CD14-positive monocyte (primary cell): ENCODE measurements at regions not wholly inside any gene's neighbourhood (a gene's known extent, or its start where the extent isn't known, plus 50 kb on each side); places are given as distances from the start of the nearest gene placed in this dataset.

ENCODE experiments used
- DNase-seq, 3 donors: peaks; one replicate each; pipeline ENCODE4 v3.0.0-alpha.2; 2011 to 2022
- H2AFZ ChIP-seq: 2 replicates; pipeline ENCODE4 v1.6.0; 2012; ENCODE audit warnings: mild to moderate bottlenecking, low read depth, low read length, inconsistent platforms; ENCODE audit not compliant: insufficient read depth, poor library complexity, severe bottlenecking
- H3K27ac ChIP-seq, 2 donors: 1 replicate in 1 of 2; 2 replicates in 1 of 2; pipeline ENCODE4 v1.5.1; 2012 to 2013; ENCODE audit warnings: low read length in 2 of 2, control low read depth in 1 of 2, inconsistent platforms in 1 of 2, low read depth in 1 of 2, mild to moderate bottlenecking in 1 of 2
- H3K27me3 ChIP-seq, 2 donors: one replicate each; pipeline versions ENCODE4 v1.6.0 to v1.6.1; 2011 to 2013; ENCODE audit warnings: low read length in 2 of 2; ENCODE audit not compliant: control insufficient read depth in 2 of 2, insufficient read depth in 2 of 2
- H3K36me3 ChIP-seq, 2 donors: replicated peaks in 1 of 2; 1 replicate in 1 of 2; 2 replicates in 1 of 2; pipeline versions ENCODE4 v1.5.1 to v1.6.1; 2012 to 2013; ENCODE audit warnings: low read length in 2 of 2, control low read depth in 1 of 2, inconsistent platforms in 1 of 2, mild to moderate bottlenecking in 1 of 2; ENCODE audit not compliant: insufficient read depth in 2 of 2, control insufficient read depth in 1 of 2
- H3K4me1 ChIP-seq, 2 donors: 1 replicate in 1 of 2; 2 replicates in 1 of 2; pipeline versions ENCODE4 v1.5.1 to v1.6.1; 2012 to 2013; ENCODE audit warnings: low read length in 2 of 2, control low read depth in 1 of 2, inconsistent platforms in 1 of 2, mild to moderate bottlenecking in 1 of 2, moderate library complexity in 1 of 2; ENCODE audit not compliant: insufficient read depth in 2 of 2, control insufficient read depth in 1 of 2
- H3K4me2 ChIP-seq: replicated peaks from 2 replicates; pipeline ENCODE3; 2012; ENCODE audit warnings: low read length, moderate library complexity, mild to moderate bottlenecking; ENCODE audit not compliant: poor library complexity, severe bottlenecking; ENCODE audit errors: extremely low read depth
- H3K4me3 ChIP-seq, 3 experiments: fragments of 200-600 bp in 1 of 3; sonication (generic) in 1 of 3; replicated peaks in 1 of 3; 1 replicate in 2 of 3; 2 replicates in 1 of 3; pipeline ENCODE4 v1.5.1; 2011 to 2013; ENCODE audit warnings: low read length in 3 of 3, mild to moderate bottlenecking in 3 of 3, control low read depth in 2 of 3, low read depth in 2 of 3, inconsistent platforms in 1 of 3, moderate library complexity in 1 of 3
- H3K79me2 ChIP-seq: 2 replicates; pipeline ENCODE4 v1.6.0; 2012; ENCODE audit warnings: mild to moderate bottlenecking, control low read depth, inconsistent platforms, low read length, moderate library complexity; ENCODE audit not compliant: insufficient read depth
- H3K9ac ChIP-seq: 2 replicates; pipeline ENCODE4 v1.6.0; 2017; ENCODE audit warnings: low read length, mild to moderate bottlenecking; ENCODE audit not compliant: insufficient read depth, poor library complexity, severe bottlenecking
- H3K9me3 ChIP-seq, 2 donors: replicated peaks in 1 of 2; 1 replicate in 1 of 2; 2 replicates in 1 of 2; pipeline versions ENCODE4 v1.5.1 to v1.6.1; 2012 to 2013; ENCODE audit warnings: low read length in 2 of 2, control low read depth in 1 of 2; ENCODE audit not compliant: control insufficient read depth in 1 of 2, insufficient read depth in 1 of 2
- H4K20me1 ChIP-seq: 2 replicates; pipeline ENCODE4 v1.6.0; 2012; ENCODE audit warnings: mild to moderate bottlenecking, low read length, control low read depth, moderate library complexity; ENCODE audit not compliant: insufficient read depth
- H3K27ac Mint-ChIP-seq, 7 donors: one replicate each; pipeline ENCODE4 v1.8.0; 2020; ENCODE audit warnings: mild to moderate bottlenecking in 7 of 7, mixed read lengths in 7 of 7, moderate library complexity in 6 of 7, inconsistent platforms in 2 of 7
- H3K27me3 Mint-ChIP-seq, 3 donors: one replicate each; pipeline ENCODE4 v1.8.0; 2021 to 2022; ENCODE audit warnings: low read depth in 3 of 3, mild to moderate bottlenecking in 3 of 3, mixed read lengths in 3 of 3, moderate library complexity in 3 of 3, inconsistent platforms in 1 of 3
- H3K36me3 Mint-ChIP-seq, 2 donors: one replicate each; pipeline ENCODE4 v1.8.0; 2020; ENCODE audit warnings: mixed read lengths in 2 of 2, inconsistent platforms in 1 of 2, mild to moderate bottlenecking in 1 of 2
- H3K4me1 Mint-ChIP-seq: one replicate; pipeline ENCODE4 v1.8.0; 2020; ENCODE audit warnings: mild to moderate bottlenecking, mixed read lengths
- H3K4me3 Mint-ChIP-seq, 2 donors: one replicate each; pipeline ENCODE4 v1.8.0; 2020; ENCODE audit warnings: mild to moderate bottlenecking in 2 of 2, mixed read lengths in 2 of 2, moderate library complexity in 1 of 2
- H3K9me3 Mint-ChIP-seq, 7 donors: one replicate each; pipeline ENCODE4 v1.8.0; 2020 to 2022; ENCODE audit warnings: mixed read lengths in 7 of 7, mild to moderate bottlenecking in 6 of 7, moderate library complexity in 6 of 7, inconsistent platforms in 2 of 7
- CTCF ChIP-seq: fragments of 200-600 bp; IDR thresholded peaks from one replicate; pipeline ENCODE4 v1.8.0; 2022; ENCODE audit warnings: antibody characterized with exemption, mild to moderate bottlenecking
- WGBS: methylation state at CpG from one replicate; pipeline ENCODE4 v1.1.5; 2013; ENCODE audit warnings: missing lambda C conversion rate; ENCODE audit not compliant: insufficient coverage; 5-methylcytosine and 5-hydroxymethylcytosine counted together
- intact Hi-C, 2 donors: fragments of 100-400 bp; cut with micrococcal nuclease; formaldehyde crosslinking; loops; one replicate each; pipeline versions ENCODE4 v1.15.0 to v1.15.1; 2023

- Mint-ChIP-seq H3K4me1 (no peaks in the 10 kb centered on the region), H3K4me3 (no peak overlapping the region), H3K27ac (no peak overlapping the region), H3K36me3 (no peaks in the 10 kb centered on the region), H3K27me3 (no peaks in the 10 kb centered on the region), H3K9me3 (peaks cover 0 to 5% (median 0%) of the 10 kb centered on the region in 7 donors)
- Histone ChIP-seq H3K36me3 (no peaks in the 10 kb centered on the region), H3K4me3 (no peak overlapping the region), H3K4me2 (no peak overlapping the region), H3K27me3 (no peaks in the 10 kb centered on the region), H3K9me3 (no peaks in the 10 kb centered on the region), H2AFZ (no peak overlapping the region), H3K79me2 (no peaks in the 10 kb centered on the region), H3K9ac (no peak overlapping the region), H3K27ac (no peak overlapping the region), H4K20me1 (no peaks in the 10 kb centered on the region), H3K4me1 (no peaks in the 10 kb centered on the region)
- intact Hi-C loops: no loop called here
- no peak for TF ChIP-seq CTCF
- WGBS: 69% methylated on average over 7 of the region's 12 CpGs
- no peak for DNase-seq
These were observed 359.9 kb upstream of the EPHA7 start for GRCh38 chr6:93779086-93779841.

- Histone ChIP-seq H3K9ac (no peak overlapping the region), H3K4me1 (no peaks in the 10 kb centered on the region), H3K27me3 (no peaks in the 10 kb centered on the region), H3K36me3 (no peaks in the 10 kb centered on the region), H4K20me1 (no peaks in the 10 kb centered on the region), H3K4me2 (no peak overlapping the region), H3K4me3 (no peak overlapping the region), H3K9me3 (no peaks in the 10 kb centered on the region), H3K79me2 (no peaks in the 10 kb centered on the region), H2AFZ (no peak overlapping the region), H3K27ac (no peak overlapping the region)
- DNase-seq: no peak
- intact Hi-C loops: no loop called here
- Mint-ChIP-seq H3K36me3 (no peaks in the 10 kb centered on the region), H3K4me1 (no peaks in the 10 kb centered on the region), H3K27me3 (no peaks in the 10 kb centered on the region), H3K4me3 (no peak overlapping the region), H3K9me3 (peaks cover 0 to 3% (median 0%) of the 10 kb centered on the region in 7 donors), H3K27ac (no peak overlapping the region)
- no peak for TF ChIP-seq CTCF
- WGBS: no CpG with 5 or more reads among the region's 2 CpGs
These were observed 339.8 kb upstream of the EPHA7 start for GRCh38 chr6:93759190-93759589.
